ENCODE measurements at regions not wholly inside any gene's neighbourhood (a gene's known extent, or its start where the extent isn't known, plus 50 kb on each side); places are given as distances from the start of the nearest gene placed in this dataset.

DNA sequence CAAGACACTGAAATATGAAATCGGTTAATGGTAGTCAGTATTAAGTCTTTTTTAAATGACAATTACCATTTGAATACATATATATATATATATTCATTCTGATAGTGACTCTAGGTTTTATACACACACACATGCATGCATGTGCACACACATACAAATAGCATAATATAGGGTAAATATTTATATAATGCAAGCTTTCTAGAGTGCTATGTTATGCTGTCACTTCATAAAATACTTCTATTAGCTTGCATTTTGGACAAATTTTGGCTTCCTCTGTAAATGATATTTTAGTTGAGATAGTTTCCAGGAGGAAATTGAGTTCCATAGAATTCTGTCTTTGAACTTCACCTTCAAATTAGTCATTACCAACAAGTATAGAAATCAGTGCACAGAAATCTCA is 89.9 kb upstream of the EPHA3 start (continued):
- TF ChIP-seq, protein P1, sequence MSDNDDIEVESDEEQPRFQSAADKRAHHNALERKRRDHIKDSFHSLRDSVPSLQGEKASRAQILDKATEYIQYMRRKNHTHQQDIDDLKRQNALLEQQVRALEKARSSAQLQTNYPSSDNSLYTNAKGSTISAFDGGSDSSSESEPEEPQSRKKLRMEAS (IDR thresholded peaks at IDR 0.05): no peak
- no peak for TF ChIP-seq TCF12 (IDR thresholded peaks at IDR 0.05; ENCODE audit: low read depth, low read length)

All from H1 (cell line).